ENCODE measurements at regions not wholly inside any gene's neighbourhood (a gene's known extent, or its start where the extent isn't known, plus 50 kb on each side); places are given as distances from the start of the nearest gene placed in this dataset.

DNA sequence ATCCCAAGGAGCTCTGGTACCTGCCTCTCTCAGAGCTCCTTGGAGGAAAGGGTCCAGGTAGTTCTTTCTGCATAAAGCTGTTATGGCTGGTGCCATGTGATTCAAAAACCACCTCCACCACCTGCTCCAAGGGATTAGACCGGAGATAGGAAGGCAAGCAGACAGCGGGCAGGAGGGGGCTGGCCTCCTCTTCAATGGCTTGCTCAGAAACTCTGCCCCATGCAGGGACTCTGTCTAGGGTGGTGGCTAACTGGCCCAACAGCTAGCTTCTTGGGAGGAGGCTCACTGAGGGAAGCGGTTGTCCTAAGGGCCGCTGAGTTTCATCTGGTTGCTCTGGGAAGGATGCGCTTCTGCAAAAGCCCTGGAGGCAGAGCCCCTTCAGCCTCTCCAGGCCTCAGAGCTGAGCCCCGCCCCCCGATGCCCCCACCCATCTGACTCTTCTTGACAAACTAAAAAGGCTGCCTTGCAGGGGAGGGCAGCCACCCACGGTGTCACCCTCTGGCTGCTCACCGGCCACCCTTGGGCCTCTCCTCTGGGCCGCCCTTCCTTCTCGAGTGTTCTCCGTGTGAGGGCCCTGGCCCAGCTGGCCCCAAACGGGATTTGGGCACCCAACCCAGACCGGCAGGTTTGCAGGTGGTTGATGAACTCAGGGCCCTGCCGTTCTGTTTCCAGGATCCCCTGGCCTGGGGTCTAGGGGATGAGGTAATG is 90.2 kb downstream of the MCFD2 start:
- Mint-ChIP-seq H3K9me3 (no peaks in the 10 kb centered on the region), H3K36me3 (ENCODE audit: low read depth) (no peaks in the 10 kb centered on the region), H3K4me1 (ENCODE audit: low read depth) (no peaks in the 10 kb centered on the region), H3K27me3 (peaks cover 17% of the 10 kb centered on the region), H3K27ac (no peak overlapping the region), H3K4me3 (no peak overlapping the region)
- peak; percentile 15 for DNase-seq

DNA sequence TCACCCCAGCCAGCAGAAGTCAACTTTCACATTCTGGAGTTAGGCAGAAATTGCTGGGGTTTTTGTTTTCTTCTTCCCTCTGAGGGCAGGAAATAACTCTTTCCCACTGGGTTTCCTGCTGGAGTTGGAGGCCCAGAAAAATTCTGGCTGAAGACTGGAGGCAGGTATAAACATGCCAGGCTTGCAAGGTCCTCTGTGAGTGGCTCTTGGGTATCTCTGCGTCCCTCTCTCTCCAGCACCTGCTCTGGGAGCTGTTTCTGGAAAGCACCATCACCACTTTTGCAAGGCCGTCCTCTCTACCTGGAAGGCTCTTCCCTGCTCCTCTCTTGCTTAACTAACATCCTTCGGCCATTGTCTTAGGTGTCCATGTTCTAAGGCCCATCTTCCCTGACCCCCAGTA is 91.0 kb downstream of the MCFD2 start:
- peaks cover 17% of the 10 kb centered on the region for H3K27me3 Mint-ChIP-seq
- no peaks in the 10 kb centered on the region for H3K36me3 Mint-ChIP-seq (ENCODE audit: low read depth)
- H3K4me3 Mint-ChIP-seq: no peak overlapping the region
- H3K27ac Mint-ChIP-seq: no peak overlapping the region
- H3K9me3 Mint-ChIP-seq: no peaks in the 10 kb centered on the region
- DNase-seq: peak; percentile 18
- no peaks in the 10 kb centered on the region for H3K4me1 Mint-ChIP-seq (ENCODE audit: low read depth)

DNA sequence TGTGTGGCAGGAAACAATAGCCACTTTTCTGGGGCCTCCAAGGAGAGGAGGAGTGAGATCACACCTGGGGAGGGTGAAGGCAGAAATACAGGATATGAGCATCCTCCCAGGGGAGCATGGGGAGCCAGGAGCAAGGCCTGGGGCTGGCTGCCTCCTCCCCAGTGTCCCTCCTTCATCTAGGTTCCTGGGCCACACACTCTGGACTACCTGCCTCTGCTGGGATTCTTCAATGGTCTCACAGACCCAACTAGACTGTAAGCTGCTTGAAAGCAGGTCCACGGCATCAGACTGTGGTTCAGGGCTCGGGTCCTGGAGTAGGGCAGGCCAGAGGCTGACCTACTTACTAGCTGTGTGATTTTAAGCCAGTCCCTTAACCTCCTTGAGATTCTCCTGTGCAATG is 94.0 kb downstream of the MCFD2 start:
- Mint-ChIP-seq H3K36me3 (ENCODE audit: low read depth) (no peaks in the 10 kb centered on the region), H3K27ac (no peak overlapping the region), H3K4me3 (no peak overlapping the region), H3K9me3 (no peaks in the 10 kb centered on the region), H3K27me3 (peaks cover 3% of the 10 kb centered on the region), H3K4me1 (ENCODE audit: low read depth) (no peaks in the 10 kb centered on the region)
- peak; percentile 9 for DNase-seq

DNA sequence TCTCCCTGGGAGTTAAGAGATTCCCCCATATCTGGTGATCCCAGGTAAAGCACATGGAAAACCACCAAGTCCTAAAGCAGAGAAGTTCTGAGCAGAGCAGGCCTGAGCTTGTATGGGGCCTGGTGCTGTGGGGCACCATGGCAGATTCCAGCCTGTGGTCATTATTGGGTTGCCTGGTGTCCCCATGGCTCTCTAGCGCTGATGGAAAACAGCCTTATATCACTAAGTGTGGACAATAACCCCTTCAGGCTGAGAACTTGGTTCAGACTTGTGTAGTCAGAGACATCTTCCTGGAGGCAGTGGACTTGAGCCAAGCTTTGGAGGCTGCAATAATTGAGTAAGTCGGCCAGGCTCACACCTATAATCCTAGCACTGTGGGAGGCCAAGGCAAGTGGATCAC is 96.8 kb downstream of the MCFD2 start:
- Mint-ChIP-seq H3K27ac (no peak overlapping the region), H3K36me3 (ENCODE audit: low read depth) (no peaks in the 10 kb centered on the region), H3K9me3 (no peaks in the 10 kb centered on the region), H3K4me3 (no peak overlapping the region), H3K4me1 (ENCODE audit: low read depth) (no peaks in the 10 kb centered on the region), H3K27me3 (peaks cover 15% of the 10 kb centered on the region)
- no peak for DNase-seq

DNA sequence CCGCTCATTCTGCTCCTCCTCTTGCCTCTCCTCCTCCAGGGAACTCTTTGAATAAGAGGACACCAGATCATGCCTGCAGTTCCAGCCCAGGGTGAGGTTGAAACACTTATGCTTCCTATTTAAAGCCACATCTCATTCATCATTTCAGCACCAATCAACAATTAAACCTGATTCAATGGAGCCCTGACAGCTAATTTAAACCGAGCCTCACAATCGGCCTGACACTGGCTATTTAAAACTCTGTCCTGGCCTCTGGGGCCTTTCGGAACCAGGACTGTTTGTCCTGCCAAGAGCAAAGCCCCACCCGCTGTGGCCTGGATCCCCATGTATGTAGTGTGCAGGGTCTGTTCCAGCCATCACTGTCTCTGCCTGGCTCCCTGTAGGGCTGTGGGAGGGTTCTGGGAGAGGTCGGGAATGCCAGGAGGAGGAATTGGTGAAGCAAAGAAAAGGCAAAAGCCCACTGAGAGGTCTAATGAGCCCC is 97.4 kb downstream of the MCFD2 start:
- no peak overlapping the region for H3K4me3 Mint-ChIP-seq
- peaks cover 15% of the 10 kb centered on the region for H3K27me3 Mint-ChIP-seq
- no peaks in the 10 kb centered on the region for H3K4me1 Mint-ChIP-seq (ENCODE audit: low read depth)
- no peaks in the 10 kb centered on the region for H3K36me3 Mint-ChIP-seq (ENCODE audit: low read depth)
- DNase-seq: no peak
- H3K9me3 Mint-ChIP-seq: no peaks in the 10 kb centered on the region
- no peak overlapping the region for H3K27ac Mint-ChIP-seq

DNA sequence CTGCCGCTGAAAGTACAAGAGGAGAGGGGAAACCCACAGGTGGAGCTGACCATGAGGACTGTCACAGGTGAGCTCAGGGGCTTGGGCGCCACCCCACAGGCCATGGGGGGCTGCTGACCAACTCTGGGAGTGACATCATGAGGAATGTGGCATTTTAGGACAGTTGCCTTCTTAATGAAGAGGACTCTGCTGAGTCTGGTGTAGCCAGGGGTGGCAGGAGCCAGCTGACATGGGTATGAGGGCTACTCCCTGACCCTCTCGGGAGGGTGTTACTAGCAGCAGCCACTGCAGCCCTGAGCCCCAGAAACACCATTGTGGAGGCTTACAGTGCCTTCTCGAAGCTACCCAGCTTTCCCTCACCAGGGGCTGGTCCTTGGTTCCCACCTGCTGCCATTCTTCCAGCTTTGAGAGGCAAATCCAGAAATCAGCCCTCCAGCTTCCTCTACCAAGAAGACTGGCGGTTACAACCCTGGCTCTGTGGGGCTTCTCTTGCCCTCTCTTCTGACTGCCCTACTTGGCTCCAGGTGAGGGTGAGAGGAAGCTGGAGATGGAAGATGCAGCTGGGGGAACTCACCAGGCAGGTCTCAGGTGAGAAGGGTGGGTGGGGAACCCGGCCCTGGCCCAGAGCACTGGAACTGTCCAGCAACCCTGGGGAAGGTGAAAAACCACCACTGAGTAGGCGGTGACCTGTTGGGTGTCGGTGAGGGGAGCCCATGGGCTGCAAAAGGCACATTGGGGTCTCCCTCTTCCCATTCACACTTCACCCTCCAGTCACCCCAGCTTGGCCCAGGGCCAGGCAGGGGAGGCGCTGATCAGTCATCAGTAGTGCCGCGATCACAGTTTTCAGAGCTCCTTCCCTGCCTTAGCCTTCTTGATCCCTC is 98.5 kb downstream of the MCFD2 start:
- no peak for DNase-seq
- Mint-ChIP-seq H3K27me3 (peaks cover 21% of the 10 kb centered on the region), H3K36me3 (ENCODE audit: low read depth) (no peaks in the 10 kb centered on the region), H3K4me1 (ENCODE audit: low read depth) (no peaks in the 10 kb centered on the region), H3K27ac (no peak overlapping the region), H3K9me3 (no peaks in the 10 kb centered on the region), H3K4me3 (no peak overlapping the region)

DNA sequence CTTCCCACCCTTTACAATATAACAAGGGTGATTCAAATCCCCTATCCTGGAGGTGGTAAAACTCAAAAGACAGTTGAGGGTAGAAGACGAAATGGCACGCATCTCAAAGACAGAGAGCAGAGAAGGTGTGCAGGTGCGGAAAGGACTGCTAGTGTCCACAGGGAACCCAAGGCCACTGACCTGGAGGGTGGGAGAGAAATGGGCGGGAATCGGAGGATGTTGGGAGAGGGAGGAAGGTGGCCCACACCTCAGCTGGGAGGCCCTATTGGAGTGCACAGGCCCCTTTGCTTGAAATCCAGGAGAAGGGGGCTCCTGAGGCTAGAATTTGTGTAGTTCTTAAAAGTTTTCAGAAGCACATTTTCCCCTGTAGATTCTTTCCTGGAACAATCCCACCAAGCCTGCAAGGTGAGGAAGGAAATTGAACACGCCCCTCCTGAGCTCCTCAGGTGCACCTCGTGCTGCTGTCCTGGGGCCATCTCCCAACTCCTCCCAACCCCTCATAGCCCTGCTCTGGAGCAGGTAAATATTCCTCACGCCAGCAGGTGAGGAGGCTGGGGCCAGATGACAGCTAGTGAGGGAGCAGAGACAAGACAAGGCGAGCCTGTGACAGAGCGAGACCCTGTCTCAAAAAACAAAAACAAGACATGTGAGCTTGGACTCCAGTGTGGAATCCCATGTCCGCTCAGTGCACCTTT is 99.3 kb downstream of the MCFD2 start:
- Mint-ChIP-seq H3K36me3 (ENCODE audit: low read depth) (no peaks in the 10 kb centered on the region), H3K4me1 (ENCODE audit: low read depth) (no peaks in the 10 kb centered on the region), H3K9me3 (no peaks in the 10 kb centered on the region), H3K27ac (no peak overlapping the region), H3K4me3 (no peak overlapping the region), H3K27me3 (peaks cover 28% of the 10 kb centered on the region)
- DNase-seq: no peak

DNA sequence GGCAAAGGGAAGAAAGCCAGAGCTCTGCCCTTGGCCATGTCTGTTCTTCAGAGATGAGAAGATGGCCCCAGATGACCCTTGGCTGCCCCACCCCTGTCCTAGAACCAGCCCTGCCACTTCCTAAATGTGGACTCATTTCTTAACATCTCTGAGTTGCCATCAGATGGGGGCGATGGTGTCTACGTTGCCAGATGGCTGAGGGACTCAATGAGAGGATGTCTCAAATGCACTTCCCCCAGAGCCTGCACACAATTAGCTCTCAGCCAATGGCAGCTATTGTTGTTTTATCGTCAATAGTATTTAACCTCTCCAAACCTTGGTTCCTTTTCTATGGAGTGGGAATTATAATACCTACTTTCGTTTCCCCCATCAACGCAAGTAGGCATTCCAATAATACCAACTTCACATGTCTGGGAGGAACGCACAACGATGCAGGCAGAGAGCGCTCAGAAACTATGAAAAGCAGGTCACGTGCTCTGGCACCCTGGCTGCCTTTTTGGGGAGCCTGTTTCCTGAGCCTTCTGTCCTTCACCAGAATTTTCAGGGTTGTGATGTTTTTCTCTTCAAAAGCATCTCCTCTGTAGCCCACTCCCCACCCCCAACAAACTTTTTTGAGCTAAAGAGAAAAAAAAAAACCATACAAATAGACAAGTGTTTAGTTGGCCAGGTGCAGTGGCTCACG is 100.3 kb downstream of the MCFD2 start:
- H3K36me3 Mint-ChIP-seq (ENCODE audit: low read depth): no peaks in the 10 kb centered on the region
- peaks cover 30% of the 10 kb centered on the region for H3K27me3 Mint-ChIP-seq
- H3K27ac Mint-ChIP-seq: no peak overlapping the region
- H3K9me3 Mint-ChIP-seq: no peaks in the 10 kb centered on the region
- no peak for DNase-seq
- no peak overlapping the region for H3K4me3 Mint-ChIP-seq
- H3K4me1 Mint-ChIP-seq (ENCODE audit: low read depth): no peaks in the 10 kb centered on the region

DNA sequence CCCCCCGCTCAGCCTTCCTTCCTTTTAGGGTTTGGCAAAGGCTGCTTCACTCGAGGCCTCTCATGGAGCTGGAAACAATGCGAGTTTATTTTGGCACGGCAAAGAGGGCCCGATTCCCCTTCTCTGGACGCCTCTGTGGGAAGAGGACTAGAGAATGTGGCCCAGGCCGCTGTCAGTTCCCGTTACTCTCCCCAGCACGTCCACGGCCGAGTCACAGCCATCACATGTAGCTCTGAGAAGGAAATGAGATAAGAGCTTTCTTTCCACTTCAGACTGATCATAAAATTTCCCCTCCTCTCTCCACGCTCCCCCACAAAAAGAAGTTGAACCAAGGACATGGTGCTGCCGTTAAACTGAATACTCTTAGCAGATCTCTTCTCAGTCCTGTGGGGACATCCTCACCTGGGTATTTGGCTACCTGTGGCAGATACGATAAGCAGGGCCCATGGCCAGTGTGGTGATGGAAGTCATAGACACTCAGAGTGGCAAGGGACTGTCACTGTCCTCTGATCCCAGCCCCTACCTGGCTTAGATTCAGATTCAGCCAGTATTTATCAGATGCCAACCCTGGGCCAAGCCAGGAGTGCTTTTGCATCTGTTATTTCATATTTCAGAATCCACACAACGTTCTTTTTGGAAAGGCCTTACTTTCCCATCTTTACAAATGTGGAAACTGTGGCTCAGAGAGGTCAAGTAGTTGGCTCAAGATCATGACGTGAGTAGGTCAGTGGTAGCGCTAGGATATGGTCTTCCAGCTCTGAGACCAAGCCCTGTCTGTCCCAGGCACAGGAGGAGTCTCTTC is 101.2 kb downstream of the MCFD2 start:
- H3K36me3 Mint-ChIP-seq (ENCODE audit: low read depth): no peaks in the 10 kb centered on the region
- peak; percentile 9 for DNase-seq
- peaks cover 36% of the 10 kb centered on the region for H3K27me3 Mint-ChIP-seq
- H3K4me1 Mint-ChIP-seq (ENCODE audit: low read depth): no peaks in the 10 kb centered on the region
- H3K27ac Mint-ChIP-seq: no peak overlapping the region
- H3K4me3 Mint-ChIP-seq: no peak overlapping the region
- H3K9me3 Mint-ChIP-seq: peaks cover 4% of the 10 kb centered on the region

DNA sequence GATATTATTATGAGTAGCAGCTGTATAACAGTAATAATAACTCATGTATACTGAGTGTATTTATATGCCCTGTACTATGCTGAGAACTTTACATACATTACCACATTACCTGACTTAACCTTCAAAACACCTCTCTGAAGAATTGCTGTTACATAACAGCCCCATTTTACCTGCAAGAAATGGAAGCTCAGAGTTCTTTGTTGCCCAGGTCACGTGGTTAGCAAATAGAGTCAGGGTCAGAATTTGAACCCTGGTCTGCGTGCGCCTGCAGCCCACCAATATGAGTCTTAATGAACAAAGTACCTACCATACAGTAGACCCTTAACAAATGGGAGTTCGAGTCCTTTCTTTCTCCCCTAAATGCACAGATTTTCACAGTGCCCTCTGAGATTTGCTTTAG is 101.9 kb downstream of the MCFD2 start:
- Mint-ChIP-seq H3K27me3 (peaks cover 36% of the 10 kb centered on the region), H3K9me3 (peaks cover 4% of the 10 kb centered on the region), H3K4me3 (no peak overlapping the region), H3K4me1 (ENCODE audit: low read depth) (no peaks in the 10 kb centered on the region), H3K27ac (no peak overlapping the region), H3K36me3 (ENCODE audit: low read depth) (no peaks in the 10 kb centered on the region)
- no peak for DNase-seq

DNA sequence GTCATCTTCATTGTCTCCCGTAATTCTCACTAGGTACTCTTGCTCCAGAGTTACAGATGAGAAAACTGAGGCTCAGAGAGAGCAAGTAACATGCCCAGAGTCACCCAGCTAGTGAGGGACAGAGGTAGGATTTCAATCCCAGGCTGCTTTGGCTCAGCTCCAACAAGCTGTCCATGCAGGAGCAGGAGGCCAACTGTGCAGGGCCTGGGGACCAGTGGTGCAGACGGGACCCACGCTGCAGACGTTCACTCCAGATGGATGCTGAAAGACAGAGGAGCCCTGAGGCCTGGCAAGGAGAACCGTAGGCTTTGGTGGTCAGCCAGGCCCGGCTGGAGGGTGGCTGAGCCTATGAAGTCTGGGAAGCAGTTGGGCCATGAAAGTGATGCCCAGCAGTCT is 102.6 kb downstream of the MCFD2 start:
- DNase-seq: no peak
- H3K4me1 Mint-ChIP-seq (ENCODE audit: low read depth): no peaks in the 10 kb centered on the region
- H3K4me3 Mint-ChIP-seq: no peak overlapping the region
- H3K36me3 Mint-ChIP-seq (ENCODE audit: low read depth): no peaks in the 10 kb centered on the region
- H3K27me3 Mint-ChIP-seq: peaks cover 36% of the 10 kb centered on the region
- H3K9me3 Mint-ChIP-seq: peaks cover 4% of the 10 kb centered on the region
- no peak overlapping the region for H3K27ac Mint-ChIP-seq

Data from activated T-cell treated with anti-CD3 and anti-CD28 coated beads, Interleukin-2, amount 50 U/mL, for 24 hours (primary cell).